ENCODE measurements at regions not wholly inside any gene's neighbourhood (a gene's known extent, or its start where the extent isn't known, plus 50 kb on each side); places are given as distances from the start of the nearest gene placed in this dataset.
A peak's percentile ranks its signal among the peaks of the same experiment; 100 is the strongest.

DNA sequence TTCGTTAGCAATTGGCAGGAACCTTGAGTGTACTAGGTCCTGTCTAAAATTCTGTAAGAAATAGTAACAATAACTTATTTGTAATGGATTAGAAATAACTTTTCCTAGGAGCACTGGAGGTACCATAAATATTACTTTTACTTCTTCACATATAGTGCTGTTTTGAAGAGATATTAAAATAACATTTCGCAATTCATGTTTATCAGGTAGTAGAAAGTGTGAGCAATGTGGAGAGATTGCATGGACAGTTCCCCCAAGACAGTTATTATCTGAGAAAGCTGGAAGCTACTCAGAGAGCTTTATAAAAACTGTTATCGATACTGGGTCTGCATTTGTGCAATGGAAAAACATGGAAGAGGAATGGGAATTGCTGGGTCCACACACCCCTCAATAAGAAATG, 128.5 kb upstream of the KIF26B start:
- no peak for DNase-seq (ENCODE audit: insufficient read length, low spot score)
- peak; percentile 44 for FAIRE-seq
- TF ChIP-seq, protein P1, sequence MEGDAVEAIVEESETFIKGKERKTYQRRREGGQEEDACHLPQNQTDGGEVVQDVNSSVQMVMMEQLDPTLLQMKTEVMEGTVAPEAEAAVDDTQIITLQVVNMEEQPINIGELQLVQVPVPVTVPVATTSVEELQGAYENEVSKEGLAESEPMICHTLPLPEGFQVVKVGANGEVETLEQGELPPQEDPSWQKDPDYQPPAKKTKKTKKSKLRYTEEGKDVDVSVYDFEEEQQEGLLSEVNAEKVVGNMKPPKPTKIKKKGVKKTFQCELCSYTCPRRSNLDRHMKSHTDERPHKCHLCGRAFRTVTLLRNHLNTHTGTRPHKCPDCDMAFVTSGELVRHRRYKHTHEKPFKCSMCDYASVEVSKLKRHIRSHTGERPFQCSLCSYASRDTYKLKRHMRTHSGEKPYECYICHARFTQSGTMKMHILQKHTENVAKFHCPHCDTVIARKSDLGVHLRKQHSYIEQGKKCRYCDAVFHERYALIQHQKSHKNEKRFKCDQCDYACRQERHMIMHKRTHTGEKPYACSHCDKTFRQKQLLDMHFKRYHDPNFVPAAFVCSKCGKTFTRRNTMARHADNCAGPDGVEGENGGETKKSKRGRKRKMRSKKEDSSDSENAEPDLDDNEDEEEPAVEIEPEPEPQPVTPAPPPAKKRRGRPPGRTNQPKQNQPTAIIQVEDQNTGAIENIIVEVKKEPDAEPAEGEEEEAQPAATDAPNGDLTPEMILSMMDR (IDR thresholded peaks at IDR 0.05; ENCODE audit: insufficient read depth, missing control alignments), result no peak

DNA sequence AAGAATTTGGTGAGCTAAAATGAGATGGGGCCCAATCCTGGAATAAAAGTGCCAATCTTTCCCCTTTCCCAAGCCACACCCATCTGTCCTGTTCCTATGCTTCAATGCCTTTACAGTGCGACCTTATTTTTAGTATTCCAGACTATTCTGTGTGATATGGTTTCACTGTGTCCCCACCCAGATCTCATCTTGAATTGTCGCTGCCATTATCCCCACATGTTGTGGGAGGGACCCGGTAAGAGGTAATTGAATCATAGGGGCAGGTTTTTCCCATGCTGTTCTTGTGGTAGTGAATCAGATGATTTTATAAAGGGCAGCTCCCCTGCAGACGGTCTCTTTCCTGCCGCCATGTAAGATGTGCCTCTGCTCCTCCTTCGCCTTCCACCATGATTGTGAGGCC, 129.3 kb upstream of the KIF26B start:
- FAIRE-seq, result no peak
- TF ChIP-seq, protein P1 (IDR thresholded peaks at IDR 0.05; ENCODE audit: insufficient read depth, missing control alignments), result no peak
- DNase-seq (ENCODE audit: insufficient read length, low spot score), result no peak

DNA sequence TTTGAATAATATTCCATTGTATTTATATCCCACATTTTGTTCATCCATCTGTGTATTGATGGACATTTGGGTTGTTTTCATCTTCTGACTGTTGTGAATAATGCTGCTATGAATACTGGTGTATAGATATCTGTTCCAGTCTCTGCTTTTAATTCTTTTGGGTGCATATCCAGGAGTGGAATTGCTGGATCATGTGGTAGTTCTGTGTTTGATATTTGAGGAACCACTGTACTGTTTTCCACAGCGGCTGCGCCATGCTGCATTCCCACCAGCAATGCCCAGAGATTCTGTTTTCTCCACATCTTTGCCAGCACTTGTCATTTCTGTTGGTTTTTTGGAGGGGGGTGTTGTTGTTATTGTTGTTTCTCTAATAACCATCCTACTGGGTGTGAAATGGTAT, 131.6 kb upstream of the KIF26B start:
- no peak for DNase-seq (ENCODE audit: insufficient read length, low spot score)
- TF ChIP-seq, protein P1 (IDR thresholded peaks at IDR 0.05; ENCODE audit: insufficient read depth, missing control alignments), result no peak

DNA sequence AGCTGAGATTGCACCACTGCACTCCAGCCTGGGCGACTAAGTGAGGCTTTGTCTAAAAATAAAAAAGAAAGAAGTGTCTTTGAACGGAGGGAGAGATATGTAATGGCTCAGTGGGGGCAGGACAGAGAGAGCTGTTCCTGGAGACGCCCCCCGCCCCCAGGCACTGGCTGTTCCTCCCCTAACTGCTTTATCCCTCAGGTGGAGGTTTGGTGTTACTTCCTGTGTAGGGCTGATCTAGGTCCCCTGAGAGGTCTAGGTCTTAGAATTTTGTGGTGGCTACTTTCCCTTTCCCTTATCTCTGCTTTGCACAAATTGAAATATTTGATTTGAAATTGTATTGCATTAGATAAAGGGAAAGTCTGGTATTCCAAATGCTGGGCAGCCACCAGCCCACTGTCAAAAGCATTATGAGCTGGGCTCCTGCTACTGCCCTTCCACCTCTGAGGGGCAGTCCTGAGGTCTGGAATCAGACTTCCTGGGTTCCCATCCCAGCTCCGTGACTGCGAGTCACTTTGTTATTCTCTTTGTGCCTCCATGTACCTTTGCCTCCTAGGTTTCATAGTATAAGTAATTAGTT, 134.8 kb upstream of the KIF26B start:
- TF ChIP-seq, protein P1 (IDR thresholded peaks at IDR 0.05; ENCODE audit: insufficient read depth, missing control alignments), result no peak
- DNase-seq (ENCODE audit: insufficient read length, low spot score) (no peak), FAIRE-seq (no peak)

More for the DNA sequence above, 131.6 kb upstream of the KIF26B start:
- peak; percentile 51 for FAIRE-seq

DNA sequence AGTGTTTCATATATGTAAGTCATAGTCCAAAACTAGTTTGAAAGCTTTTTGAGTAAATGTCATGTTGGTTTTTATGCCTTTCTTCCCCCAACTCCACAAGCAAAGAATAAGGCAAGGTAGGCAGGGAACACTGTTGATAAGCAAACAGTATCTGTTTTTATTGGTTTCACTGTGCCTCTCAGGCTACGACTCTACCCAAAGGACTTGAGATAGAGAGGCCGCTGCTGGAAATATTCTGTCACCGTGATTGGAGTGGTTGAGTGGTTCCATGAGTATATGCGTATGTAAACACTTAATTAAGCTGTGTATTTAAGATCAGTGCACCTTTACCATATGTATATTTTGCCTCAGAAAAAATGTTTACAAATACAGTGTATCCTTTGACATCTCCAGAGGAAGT, 138.1 kb upstream of the KIF26B start:
- no peak for DNase-seq (ENCODE audit: insufficient read length, low spot score)
- peak; percentile 58 for FAIRE-seq
- TF ChIP-seq, protein P1 (IDR thresholded peaks at IDR 0.05; ENCODE audit: insufficient read depth, missing control alignments), result no peak

DNA sequence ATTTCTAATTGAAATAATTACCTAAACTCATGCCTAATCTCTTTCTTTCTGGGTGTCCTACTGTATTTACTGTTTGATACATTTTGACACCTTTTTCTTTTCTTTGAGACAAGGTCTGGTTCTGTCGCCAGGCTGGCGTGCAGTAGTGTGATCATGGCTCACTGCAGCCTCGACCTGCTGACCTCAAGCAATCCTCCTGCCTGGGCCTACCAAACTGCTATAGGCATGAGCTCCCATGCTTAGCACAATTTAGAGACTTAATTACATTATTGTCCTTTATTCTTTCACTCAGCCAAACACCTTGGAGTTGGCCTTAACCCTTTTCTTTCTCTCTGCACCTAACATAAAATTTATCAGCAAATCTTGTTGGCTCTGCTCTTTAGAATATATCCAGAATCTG, 139.8 kb upstream of the KIF26B start:
- no peak for FAIRE-seq
- TF ChIP-seq, protein P1 (IDR thresholded peaks at IDR 0.05; ENCODE audit: insufficient read depth, missing control alignments), result no peak
- no peak for DNase-seq (ENCODE audit: insufficient read length, low spot score)

DNA sequence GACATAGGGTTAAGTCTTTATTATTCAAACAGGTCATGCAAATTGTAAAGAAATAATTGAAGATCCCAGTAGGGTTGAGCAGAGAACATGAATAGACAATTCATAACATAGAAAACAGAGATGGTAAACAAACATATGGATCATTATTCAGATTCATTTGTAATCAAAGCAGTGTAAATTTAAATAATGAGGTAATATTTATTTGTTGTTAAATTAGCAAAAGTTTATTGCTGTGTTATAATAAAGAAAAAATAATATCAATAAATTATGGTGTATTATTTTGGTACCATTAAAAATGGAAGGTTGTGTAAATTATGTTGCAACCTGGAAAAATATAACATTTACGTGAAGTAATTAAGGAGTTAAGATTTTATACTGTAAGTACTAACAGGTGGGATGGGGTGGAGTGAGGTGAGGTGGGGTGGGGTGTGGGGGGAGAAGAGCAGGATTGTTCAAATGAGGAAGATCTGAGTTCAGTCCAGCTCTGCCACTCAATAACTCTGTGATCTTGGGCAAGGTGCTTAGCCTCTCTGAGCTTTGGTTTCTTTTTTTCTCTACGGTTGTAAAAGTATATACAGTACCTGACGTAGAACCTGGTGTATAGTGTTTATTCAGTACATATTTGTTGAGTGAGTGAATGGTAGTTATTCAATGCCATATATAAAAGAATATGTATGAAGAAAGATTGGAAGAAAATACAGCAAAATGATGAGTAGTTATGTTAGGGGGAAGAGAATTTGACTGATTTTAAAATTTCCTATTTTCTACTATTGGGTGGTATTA, 140.3 kb upstream of the KIF26B start:
- TF ChIP-seq, protein P1 (IDR thresholded peaks at IDR 0.05; ENCODE audit: insufficient read depth, missing control alignments), result no peak
- DNase-seq (ENCODE audit: insufficient read length, low spot score) (no peak), FAIRE-seq (peak; percentile 44)
